Ishikawa (cell line): ENCODE measurements at regions not wholly inside any gene's neighbourhood (a gene's known extent, or its start where the extent isn't known, plus 50 kb on each side); places are given as distances from the start of the nearest gene placed in this dataset.

Experiments used
- CEBPB ChIP-seq: IDR thresholded peaks from 2 replicates; pipeline ENCODE4 v1.6.1; 2012
- CREB1 ChIP-seq: IDR thresholded peaks from 2 replicates; pipeline ENCODE4 v1.6.1; 2012; ENCODE audit warnings: low read depth
- EGR1 ChIP-seq: IDR thresholded peaks from 2 replicates; pipeline ENCODE4 v1.6.1; 2012
- EP300 ChIP-seq: IDR thresholded peaks from 2 replicates; pipeline ENCODE4 v1.6.1; 2012; ENCODE audit warnings: borderline replicate concordance
- FOXM1 ChIP-seq: IDR thresholded peaks from 2 replicates; pipeline ENCODE4 v1.6.1; 2012; ENCODE audit warnings: low read depth, borderline replicate concordance
- MAX ChIP-seq: IDR thresholded peaks from 2 replicates; pipeline ENCODE4 v1.6.1; 2012
- NFIC ChIP-seq: IDR thresholded peaks from 2 replicates; pipeline ENCODE4 v1.6.1; 2012
- RAD21 ChIP-seq: IDR thresholded peaks from 2 replicates; pipeline ENCODE4 v1.6.1; 2012; ENCODE audit warnings: low read depth
- REST ChIP-seq: IDR thresholded peaks from 2 replicates; pipeline ENCODE4 v1.6.1; 2012; ENCODE audit warnings: low read depth, mild to moderate bottlenecking
- TAF1 ChIP-seq: IDR thresholded peaks from 2 replicates; pipeline ENCODE4 v1.6.1; 2012; ENCODE audit warnings: low read depth, mild to moderate bottlenecking
- TCF12 ChIP-seq: IDR thresholded peaks from 2 replicates; pipeline ENCODE4 v1.6.1; 2012; ENCODE audit warnings: low read depth
- TEAD4 ChIP-seq: IDR thresholded peaks from 2 replicates; pipeline ENCODE4 v1.6.1; 2012
- USF1 ChIP-seq: IDR thresholded peaks from 2 replicates; pipeline ENCODE4 v1.6.1; 2012
- YY1 ChIP-seq: IDR thresholded peaks from 2 replicates; pipeline ENCODE4 v1.6.1; 2012; ENCODE audit warnings: low read depth
- ZBTB7A ChIP-seq: IDR thresholded peaks from 2 replicates; pipeline ENCODE4 v1.6.1; 2012; ENCODE audit warnings: low read depth

GRCh38 chr5:156230887-156231286, 96.1 kb upstream of the SGCD start:
- TF ChIP-seq FOXM1 (no peak), CEBPB (no peak), EP300 (no peak), CREB1 (no peak), REST (no peak), TEAD4 (no peak), TCF12 (no peak), NFIC (no peak), ZBTB7A (no peak), YY1 (no peak), TAF1 (no peak), RAD21 (no peak)

GRCh38 chr5:156232251-156232869, 94.6 kb upstream of the SGCD start:
- TF ChIP-seq FOXM1 (no peak), USF1 (no peak)

- TF ChIP-seq USF1 (no peak), TEAD4 (no peak), NFIC (no peak), TAF1 (no peak), TCF12 (no peak), EP300 (no peak), CEBPB (no peak), ZBTB7A (no peak), REST (no peak), EGR1 (no peak), RAD21 (no peak), FOXM1 (no peak), CREB1 (no peak)
Measured at GRCh38 chr5:156237361-156237760, 89.6 kb upstream of the SGCD start.

- TF ChIP-seq REST (no peak), TCF12 (no peak), NFIC (no peak), USF1 (no peak), FOXM1 (no peak), RAD21 (no peak), TAF1 (no peak), EP300 (no peak), CEBPB (no peak), MAX (no peak), EGR1 (no peak), ZBTB7A (no peak), CREB1 (no peak), TEAD4 (no peak)
Measured at GRCh38 chr5:156239800-156240199, 87.2 kb upstream of the SGCD start.
